ENCODE measurements at regions not wholly inside any gene's neighbourhood (a gene's known extent, or its start where the extent isn't known, plus 50 kb on each side); places are given as distances from the start of the nearest gene placed in this dataset.
"Not testable (repeated sequence)": the region's sequence is repeated elsewhere in the genome, so short reads cannot be mapped to it uniquely, and the experiment has no call there.

DNA sequence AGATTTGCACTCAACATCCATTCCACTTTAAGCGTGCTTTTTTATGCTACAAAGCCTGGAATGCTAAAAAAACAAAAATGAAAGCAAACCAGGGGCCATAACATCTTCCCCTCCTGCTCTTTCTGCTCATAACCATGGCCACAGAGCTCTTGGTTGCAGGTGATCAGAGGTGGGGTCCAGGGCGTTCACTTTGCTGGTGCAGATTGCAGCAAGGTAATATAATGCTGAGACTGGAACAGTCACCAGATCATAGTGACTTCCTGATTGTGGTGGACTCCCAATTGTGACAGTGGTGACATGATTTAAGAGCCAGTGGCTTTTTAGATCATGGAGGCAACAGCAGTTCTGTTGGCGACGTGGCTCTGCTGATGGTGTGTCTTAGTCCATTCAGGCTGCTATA is 115.0 kb upstream of the CPM start:
- H4K20me1 ChIP-seq (ENCODE audit: insufficient read depth): no peaks in the 10 kb centered on the region
- no peaks in the 10 kb centered on the region for H3K79me2 ChIP-seq (replicated peaks; ENCODE audit: insufficient read depth, low read length)
- H3K4me3 ChIP-seq (ENCODE audit: low read length): no peak overlapping the region
- no peaks in the 10 kb centered on the region for H3K9me2 ChIP-seq (ENCODE audit: insufficient read depth, low read length)
- H3F3A ChIP-seq (ENCODE audit: insufficient read depth, low read length, poor library complexity, severe bottlenecking): no peaks in the 10 kb centered on the region
- TF ChIP-seq MXI1 (conservative IDR thresholded peaks at IDR 0.05; ENCODE audit: poor library complexity, severe bottlenecking): no peak
- TF ChIP-seq, protein P1, sequence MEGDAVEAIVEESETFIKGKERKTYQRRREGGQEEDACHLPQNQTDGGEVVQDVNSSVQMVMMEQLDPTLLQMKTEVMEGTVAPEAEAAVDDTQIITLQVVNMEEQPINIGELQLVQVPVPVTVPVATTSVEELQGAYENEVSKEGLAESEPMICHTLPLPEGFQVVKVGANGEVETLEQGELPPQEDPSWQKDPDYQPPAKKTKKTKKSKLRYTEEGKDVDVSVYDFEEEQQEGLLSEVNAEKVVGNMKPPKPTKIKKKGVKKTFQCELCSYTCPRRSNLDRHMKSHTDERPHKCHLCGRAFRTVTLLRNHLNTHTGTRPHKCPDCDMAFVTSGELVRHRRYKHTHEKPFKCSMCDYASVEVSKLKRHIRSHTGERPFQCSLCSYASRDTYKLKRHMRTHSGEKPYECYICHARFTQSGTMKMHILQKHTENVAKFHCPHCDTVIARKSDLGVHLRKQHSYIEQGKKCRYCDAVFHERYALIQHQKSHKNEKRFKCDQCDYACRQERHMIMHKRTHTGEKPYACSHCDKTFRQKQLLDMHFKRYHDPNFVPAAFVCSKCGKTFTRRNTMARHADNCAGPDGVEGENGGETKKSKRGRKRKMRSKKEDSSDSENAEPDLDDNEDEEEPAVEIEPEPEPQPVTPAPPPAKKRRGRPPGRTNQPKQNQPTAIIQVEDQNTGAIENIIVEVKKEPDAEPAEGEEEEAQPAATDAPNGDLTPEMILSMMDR (IDR thresholded peaks at IDR 0.05; ENCODE audit: poor library complexity, severe bottlenecking): no peak
- no peak for TF ChIP-seq EZH2 (IDR thresholded peaks at IDR 0.05; ENCODE audit: borderline replicate concordance, insufficient read depth, low read length, poor library complexity, severe bottlenecking)
- TF ChIP-seq TAF1 (IDR thresholded peaks at IDR 0.05; ENCODE audit: low read depth): no peak
- TF ChIP-seq, protein P2, sequence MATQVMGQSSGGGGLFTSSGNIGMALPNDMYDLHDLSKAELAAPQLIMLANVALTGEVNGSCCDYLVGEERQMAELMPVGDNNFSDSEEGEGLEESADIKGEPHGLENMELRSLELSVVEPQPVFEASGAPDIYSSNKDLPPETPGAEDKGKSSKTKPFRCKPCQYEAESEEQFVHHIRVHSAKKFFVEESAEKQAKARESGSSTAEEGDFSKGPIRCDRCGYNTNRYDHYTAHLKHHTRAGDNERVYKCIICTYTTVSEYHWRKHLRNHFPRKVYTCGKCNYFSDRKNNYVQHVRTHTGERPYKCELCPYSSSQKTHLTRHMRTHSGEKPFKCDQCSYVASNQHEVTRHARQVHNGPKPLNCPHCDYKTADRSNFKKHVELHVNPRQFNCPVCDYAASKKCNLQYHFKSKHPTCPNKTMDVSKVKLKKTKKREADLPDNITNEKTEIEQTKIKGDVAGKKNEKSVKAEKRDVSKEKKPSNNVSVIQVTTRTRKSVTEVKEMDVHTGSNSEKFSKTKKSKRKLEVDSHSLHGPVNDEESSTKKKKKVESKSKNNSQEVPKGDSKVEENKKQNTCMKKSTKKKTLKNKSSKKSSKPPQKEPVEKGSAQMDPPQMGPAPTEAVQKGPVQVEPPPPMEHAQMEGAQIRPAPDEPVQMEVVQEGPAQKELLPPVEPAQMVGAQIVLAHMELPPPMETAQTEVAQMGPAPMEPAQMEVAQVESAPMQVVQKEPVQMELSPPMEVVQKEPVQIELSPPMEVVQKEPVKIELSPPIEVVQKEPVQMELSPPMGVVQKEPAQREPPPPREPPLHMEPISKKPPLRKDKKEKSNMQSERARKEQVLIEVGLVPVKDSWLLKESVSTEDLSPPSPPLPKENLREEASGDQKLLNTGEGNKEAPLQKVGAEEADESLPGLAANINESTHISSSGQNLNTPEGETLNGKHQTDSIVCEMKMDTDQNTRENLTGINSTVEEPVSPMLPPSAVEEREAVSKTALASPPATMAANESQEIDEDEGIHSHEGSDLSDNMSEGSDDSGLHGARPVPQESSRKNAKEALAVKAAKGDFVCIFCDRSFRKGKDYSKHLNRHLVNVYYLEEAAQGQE (IDR thresholded peaks at IDR 0.05; ENCODE audit: borderline replicate concordance): no peak
- no peak for TF ChIP-seq POLR2AphosphoS5 (IDR thresholded peaks at IDR 0.05)
- no peak for TF ChIP-seq EP300 (conservative IDR thresholded peaks at IDR 0.05; ENCODE audit: poor library complexity, severe bottlenecking)
- no peak for TF ChIP-seq SMC3 (conservative IDR thresholded peaks at IDR 0.05; ENCODE audit: poor library complexity)
- no peak for TF ChIP-seq RAD21 (conservative IDR thresholded peaks at IDR 0.05)
- H3K9me3 ChIP-seq (ENCODE audit: low read length): no peaks in the 10 kb centered on the region
- no peak overlapping the region for H3K9ac ChIP-seq (ENCODE audit: low read length)
- no peak overlapping the region for H2AFZ ChIP-seq (ENCODE audit: low read depth, low read length)
- no peak overlapping the region for H3K27ac ChIP-seq (ENCODE audit: low read length)
- no peaks in the 10 kb centered on the region for H3K27me3 ChIP-seq (ENCODE audit: insufficient read depth, low read depth, low read length)
- H3K36me3 ChIP-seq (ENCODE audit: insufficient read depth, low read length): no peaks in the 10 kb centered on the region
- no peak overlapping the region for H3K4me2 ChIP-seq (ENCODE audit: low read length)

DNA sequence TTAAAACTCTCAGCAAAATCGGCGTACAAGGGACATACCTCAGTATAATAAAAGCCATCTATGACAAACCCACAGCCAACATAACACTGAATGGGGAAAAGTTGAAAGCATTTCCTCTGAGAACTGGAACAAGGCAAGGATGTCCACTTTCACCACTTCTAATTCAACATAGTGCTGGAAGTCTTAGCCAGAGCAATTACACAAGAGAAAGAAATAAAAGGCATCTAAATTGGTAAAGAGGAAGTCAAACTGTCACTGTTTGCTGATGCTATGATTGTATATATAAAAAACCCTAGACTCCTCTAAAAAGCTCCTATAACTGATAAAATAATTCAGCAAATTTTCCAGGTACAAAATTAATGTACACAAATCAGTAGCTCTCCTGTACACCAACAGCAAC is 116.9 kb upstream of the CPM start:
- H3K36me3 ChIP-seq (ENCODE audit: insufficient read depth, low read length); H4K20me1 ChIP-seq (ENCODE audit: insufficient read depth); H3K9ac ChIP-seq (ENCODE audit: low read length): not testable (repeated sequence)

More for the DNA sequence above, 116.9 kb upstream of the CPM start:
- not testable (repeated sequence) for H3K79me2 ChIP-seq (replicated peaks; ENCODE audit: insufficient read depth, low read length); H2AFZ ChIP-seq (ENCODE audit: low read depth, low read length); H3K9me2 ChIP-seq (ENCODE audit: insufficient read depth, low read length); H3K27me3 ChIP-seq (ENCODE audit: insufficient read depth, low read depth, low read length); H3K27ac ChIP-seq (ENCODE audit: low read length); H3K4me2 ChIP-seq (ENCODE audit: low read length); H3K9me3 ChIP-seq (ENCODE audit: low read length); H3F3A ChIP-seq (ENCODE audit: insufficient read depth, low read length, poor library complexity, severe bottlenecking); H3K4me3 ChIP-seq (ENCODE audit: low read length)

Measured in neural cell (in vitro differentiated cells).